DND-41 (cell line): ENCODE measurements at regions not wholly inside any gene's neighbourhood (a gene's known extent, or its start where the extent isn't known, plus 50 kb on each side); places are given as distances from the start of the nearest gene placed in this dataset.

Source experiments
- ATAC-seq: fragments of 200-7000 bp; cut with Tn5 transposase; 3 replicates; pipeline ENCODE4 v1.9.1; 2021; ENCODE audit warnings: low read depth; ENCODE audit not compliant: insufficient read depth
- DNase-seq: peaks from one replicate; pipeline ENCODE4 v3.0.0-alpha.2; 2020
- H2AFZ ChIP-seq: 2 replicates; pipeline ENCODE4 v1.6.0; 2012; ENCODE audit warnings: low read depth, low read length
- H3K27ac ChIP-seq: 2 replicates; pipeline ENCODE4 v1.5.1; 2012; ENCODE audit warnings: low read length, inconsistent platforms
- H3K27me3 ChIP-seq: fragments of 200-600 bp; sonication (generic); 2 replicates; pipeline ENCODE4 v1.6.0; 2012; ENCODE audit warnings: low read length, mild to moderate bottlenecking, inconsistent platforms; ENCODE audit not compliant: insufficient read depth, poor library complexity
- H3K36me3 ChIP-seq: 2 replicates; pipeline ENCODE4 v1.5.1; 2012; ENCODE audit warnings: low read length, inconsistent platforms; ENCODE audit not compliant: insufficient read depth
- H3K4me1 ChIP-seq: 2 replicates; pipeline ENCODE4 v1.5.1; 2012; ENCODE audit warnings: mild to moderate bottlenecking, low read length; ENCODE audit not compliant: insufficient read depth
- H3K4me2 ChIP-seq: 2 replicates; pipeline ENCODE4 v1.6.0; 2012; ENCODE audit warnings: mild to moderate bottlenecking, moderate library complexity, low read length, inconsistent platforms; ENCODE audit not compliant: insufficient read depth
- H3K4me3 ChIP-seq, 2 experiments: fragments of 200-600 bp in 1 of 2; shearing (Covaris generic) in 1 of 2; 2 replicates each; pipeline ENCODE4 v1.5.1; 2012 to 2016; ENCODE audit warnings: inconsistent platforms in 2 of 2, low read length in 2 of 2, mild to moderate bottlenecking in 2 of 2, low read depth in 1 of 2, moderate library complexity in 1 of 2
- H3K79me2 ChIP-seq: 2 replicates; pipeline ENCODE4 v1.6.0; 2012; ENCODE audit warnings: low read length, inconsistent platforms; ENCODE audit not compliant: insufficient read depth
- H3K9ac ChIP-seq: 2 replicates; pipeline ENCODE4 v1.6.0; 2012; ENCODE audit warnings: low read depth, mild to moderate bottlenecking, inconsistent platforms, low read length, moderate library complexity
- H3K9me3 ChIP-seq: 2 replicates; pipeline ENCODE4 v1.5.1; 2012; ENCODE audit warnings: low read length, moderate library complexity, mild to moderate bottlenecking, inconsistent platforms; ENCODE audit not compliant: insufficient read depth, severe bottlenecking
- H4K20me1 ChIP-seq: 2 replicates; pipeline ENCODE4 v1.6.0; 2012; ENCODE audit warnings: low read length; ENCODE audit not compliant: insufficient read depth
- EZH2 ChIP-seq: IDR thresholded peaks from 3 replicates; pipeline ENCODE4 v1.6.1; 2012; ENCODE audit warnings: borderline replicate concordance, low read depth, mild to moderate bottlenecking, moderate library complexity, low read length, inconsistent platforms; ENCODE audit not compliant: severe bottlenecking
- TF ChIP-seq, protein P1 (sequence below): IDR thresholded peaks from 2 replicates; pipeline ENCODE4 v1.5.1; 2012; ENCODE audit warnings: borderline replicate concordance, low read length, moderate library complexity, mild to moderate bottlenecking; ENCODE audit not compliant: poor library complexity, severe bottlenecking; ENCODE audit errors: extremely low read depth

DNA sequence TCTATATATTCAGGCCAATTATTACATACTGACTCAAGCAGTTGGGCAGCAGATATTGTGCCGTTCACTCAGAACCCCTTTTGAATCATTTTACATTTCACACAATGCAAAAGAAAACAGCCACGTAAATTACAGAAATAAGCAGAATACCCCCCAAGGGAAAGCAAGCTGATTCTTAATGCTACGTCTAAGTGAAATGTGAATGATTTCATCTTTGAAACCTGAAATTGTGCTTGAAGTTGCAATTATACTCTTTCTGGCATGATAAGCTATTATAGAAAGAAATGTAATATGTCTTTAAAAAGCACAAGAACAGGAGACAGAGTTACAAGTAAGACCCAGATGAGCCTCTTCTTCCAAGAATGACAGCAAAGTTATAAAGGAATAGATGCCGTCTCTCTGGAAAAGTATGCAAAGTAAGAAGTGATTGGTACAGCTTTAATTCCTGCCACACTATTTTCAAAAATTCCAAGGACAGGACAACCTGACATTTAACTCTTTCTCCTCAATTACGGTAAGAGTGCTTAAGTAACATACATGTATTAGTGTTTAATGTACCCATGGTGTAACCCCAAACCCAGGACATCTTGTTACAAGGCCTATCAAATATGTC lies 891.5 kb upstream of the ADGRL2 start:
- no peak for ATAC-seq
- H3K36me3 ChIP-seq, result no peaks in the 10 kb centered on the region
- no peak overlapping the region for H3K4me3 ChIP-seq
- H3K9ac ChIP-seq, result no peak overlapping the region
- H3K27me3 ChIP-seq, result no peaks in the 10 kb centered on the region
- no peaks in the 10 kb centered on the region for H3K9me3 ChIP-seq
- H3K27ac ChIP-seq, result no peak overlapping the region
- H3K4me2 ChIP-seq, result no peak overlapping the region
- H4K20me1 ChIP-seq, result no peaks in the 10 kb centered on the region
- H2AFZ ChIP-seq, result no peak overlapping the region
- H3K4me1 ChIP-seq, result no peaks in the 10 kb centered on the region
- TF ChIP-seq, protein P1, sequence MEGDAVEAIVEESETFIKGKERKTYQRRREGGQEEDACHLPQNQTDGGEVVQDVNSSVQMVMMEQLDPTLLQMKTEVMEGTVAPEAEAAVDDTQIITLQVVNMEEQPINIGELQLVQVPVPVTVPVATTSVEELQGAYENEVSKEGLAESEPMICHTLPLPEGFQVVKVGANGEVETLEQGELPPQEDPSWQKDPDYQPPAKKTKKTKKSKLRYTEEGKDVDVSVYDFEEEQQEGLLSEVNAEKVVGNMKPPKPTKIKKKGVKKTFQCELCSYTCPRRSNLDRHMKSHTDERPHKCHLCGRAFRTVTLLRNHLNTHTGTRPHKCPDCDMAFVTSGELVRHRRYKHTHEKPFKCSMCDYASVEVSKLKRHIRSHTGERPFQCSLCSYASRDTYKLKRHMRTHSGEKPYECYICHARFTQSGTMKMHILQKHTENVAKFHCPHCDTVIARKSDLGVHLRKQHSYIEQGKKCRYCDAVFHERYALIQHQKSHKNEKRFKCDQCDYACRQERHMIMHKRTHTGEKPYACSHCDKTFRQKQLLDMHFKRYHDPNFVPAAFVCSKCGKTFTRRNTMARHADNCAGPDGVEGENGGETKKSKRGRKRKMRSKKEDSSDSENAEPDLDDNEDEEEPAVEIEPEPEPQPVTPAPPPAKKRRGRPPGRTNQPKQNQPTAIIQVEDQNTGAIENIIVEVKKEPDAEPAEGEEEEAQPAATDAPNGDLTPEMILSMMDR, result no peak
- no peak for TF ChIP-seq EZH2
- H3K79me2 ChIP-seq, result no peaks in the 10 kb centered on the region
- DNase-seq, result no peak

DNA sequence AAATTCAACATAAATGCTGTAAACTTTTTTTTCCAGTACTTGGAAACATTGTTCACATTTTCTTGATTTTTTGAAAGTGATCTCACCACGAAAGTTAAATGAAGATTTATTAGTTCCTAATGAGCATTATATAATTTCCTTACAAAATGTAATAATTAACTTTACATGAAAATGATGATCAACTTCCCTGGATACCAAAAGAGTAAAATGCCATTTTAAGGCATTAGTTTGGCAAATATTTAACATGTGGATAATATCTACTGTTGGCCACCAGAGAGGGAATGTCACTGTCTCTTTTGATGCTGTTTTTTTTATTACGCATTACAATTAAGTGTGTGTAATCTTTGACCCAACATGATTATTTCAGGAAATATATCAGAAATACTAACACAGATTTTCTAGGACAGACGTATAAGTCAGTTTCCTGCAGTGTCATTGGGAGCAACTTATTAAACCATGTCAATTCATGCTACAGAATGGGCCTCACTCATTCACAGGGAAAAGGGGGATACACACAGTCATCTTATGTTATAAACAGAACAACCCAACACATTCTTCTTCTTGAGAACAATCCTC lies 903.9 kb upstream of the ADGRL2 start:
- no peaks in the 10 kb centered on the region for H3K4me1 ChIP-seq
- no peaks in the 10 kb centered on the region for H4K20me1 ChIP-seq
- TF ChIP-seq, protein P1, result no peak
- no peak for TF ChIP-seq EZH2
- no peaks in the 10 kb centered on the region for H3K36me3 ChIP-seq
- DNase-seq, result no peak
- H3K27me3 ChIP-seq, result no peaks in the 10 kb centered on the region
- H3K27ac ChIP-seq, result no peak overlapping the region
- no peak overlapping the region for H3K4me2 ChIP-seq
- H3K79me2 ChIP-seq, result no peaks in the 10 kb centered on the region
- no peak overlapping the region for H2AFZ ChIP-seq
- no peak overlapping the region for H3K9ac ChIP-seq
- ATAC-seq, result no peak
- no peaks in the 10 kb centered on the region for H3K9me3 ChIP-seq
- no peak overlapping the region for H3K4me3 ChIP-seq

- no peak overlapping the region for H3K4me2 ChIP-seq
- no peak overlapping the region for H3K4me3 ChIP-seq
- no peaks in the 10 kb centered on the region for H3K36me3 ChIP-seq
- no peaks in the 10 kb centered on the region for H3K4me1 ChIP-seq
- no peaks in the 10 kb centered on the region for H3K9me3 ChIP-seq
- DNase-seq (no peak), ATAC-seq (no peak)
- no peaks in the 10 kb centered on the region for H4K20me1 ChIP-seq
- no peak overlapping the region for H3K9ac ChIP-seq
- H3K79me2 ChIP-seq, result no peaks in the 10 kb centered on the region
- no peak overlapping the region for H2AFZ ChIP-seq
- TF ChIP-seq, protein P1, result no peak
- TF ChIP-seq EZH2, result no peak
- no peaks in the 10 kb centered on the region for H3K27me3 ChIP-seq
- no peak overlapping the region for H3K27ac ChIP-seq
Measured at GRCh38 chr1:80894921-80895320, 905.8 kb upstream of the ADGRL2 start.
